Body of pancreas (tissue), 4 donors: ENCODE measurements at regions not wholly inside any gene's neighbourhood (a gene's known extent, or its start where the extent isn't known, plus 50 kb on each side); places are given as distances from the start of the nearest gene placed in this dataset.

ENCODE experiments used
- ATAC-seq: fragments of 150-250 bp; one replicate; pipeline ENCODE4 v1.9.1; 2016
- DNase-seq, 4 donors: peaks; one replicate each; pipeline ENCODE4 v3.0.0-alpha.2; 2019
- H3K27ac ChIP-seq, 4 donors: fragments of 200-600 bp; sonication (generic); 1 replicate in 3 of 4; 2 replicates in 1 of 4; pipeline versions ENCODE4 v1.5.1 to v1.6.1; 2016 to 2019; ENCODE audit warnings: mild to moderate bottlenecking in 1 of 4, mixed read lengths in 1 of 4, moderate library complexity in 1 of 4
- H3K27me3 ChIP-seq, 2 donors: fragments of 200-600 bp; sonication (generic); one replicate each; pipeline ENCODE4 v1.6.0; 2016; ENCODE audit warnings: mild to moderate bottlenecking in 1 of 2
- H3K36me3 ChIP-seq, 2 donors: fragments of 200-600 bp; sonication (generic); replicated peaks in 1 of 2; 2 replicates each; pipeline ENCODE4 v1.5.1; 2016; ENCODE audit warnings: low read depth in 2 of 2; ENCODE audit not compliant: insufficient read depth in 1 of 2
- H3K4me1 ChIP-seq: fragments of 200-600 bp; sonication (generic); one replicate; pipeline ENCODE4 v1.6.0; 2016
- H3K4me3 ChIP-seq, 2 donors: fragments of 200-600 bp; sonication (generic); 1 replicate in 1 of 2; 2 replicates in 1 of 2; pipeline ENCODE4 v1.5.1; 2016 to 2019
- H3K9me3 ChIP-seq, 3 donors: fragments of 200-600 bp; sonication (generic); 1 replicate in 2 of 3; 2 replicates in 1 of 3; pipeline ENCODE4 v1.5.1; 2016
- CTCF ChIP-seq, 7 experiments: fragments of 450-650 bp in 4 of 7; fragments of 200-600 bp in 3 of 7; sonication (generic) in 3 of 7; IDR thresholded peaks; one replicate each; pipeline ENCODE4 v1.5.1; 2016 to 2019; ENCODE audit warnings: antibody characterized with exemption in 7 of 7
- POLR2A ChIP-seq, 3 donors: fragments of 450-650 bp; IDR thresholded peaks; one replicate each; pipeline ENCODE4 v1.6.1; 2016; ENCODE audit warnings: antibody characterized with exemption in 3 of 3, mild to moderate bottlenecking in 2 of 3
- WGBS, 2 donors: methylation state at CpG; one replicate each; pipeline ENCODE4 v1.1.5; 2017; 5-methylcytosine and 5-hydroxymethylcytosine counted together
- intact Hi-C: fragments of 100-400 bp; cut with DNase I; formaldehyde crosslinking; loops from one replicate; pipeline ENCODE4 v1.15.1; 2023

DNA sequence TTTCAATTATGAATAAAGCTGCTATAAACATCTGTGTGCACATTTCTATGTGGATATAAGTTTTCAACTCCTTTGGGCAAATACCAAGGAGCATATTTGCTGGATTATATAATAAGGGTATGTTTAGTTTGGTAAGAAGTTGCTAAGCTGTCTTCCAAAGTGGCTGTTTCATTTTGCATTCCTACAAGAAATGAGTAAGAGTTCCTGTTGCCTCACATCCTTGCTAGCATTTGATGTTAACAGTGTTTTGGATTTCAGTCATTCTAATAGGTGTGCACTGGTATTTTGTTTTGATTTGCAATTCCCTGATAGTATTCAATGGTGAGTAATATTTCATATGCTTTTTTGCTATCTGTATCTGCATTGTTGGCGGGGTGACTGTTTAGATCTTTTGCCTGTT, 120.7 kb upstream of the MDFIC2 start:
- H3K27me3 ChIP-seq: no peaks in the 10 kb centered on the region
- no peaks in the 10 kb centered on the region for H3K4me1 ChIP-seq
- no peak overlapping the region for H3K4me3 ChIP-seq
- H3K27ac ChIP-seq: no peak overlapping the region
- no peak for TF ChIP-seq POLR2A (IDR thresholded peaks at IDR 0.05)
- DNase-seq: no peak
- no peaks in the 10 kb centered on the region for H3K9me3 ChIP-seq
- no peak for ATAC-seq
- H3K36me3 ChIP-seq: no peaks in the 10 kb centered on the region
- 75 to 89% methylated on average over 1 of the region's 1 CpG for WGBS, 2 donors
- intact Hi-C loops: no loop called here

DNA sequence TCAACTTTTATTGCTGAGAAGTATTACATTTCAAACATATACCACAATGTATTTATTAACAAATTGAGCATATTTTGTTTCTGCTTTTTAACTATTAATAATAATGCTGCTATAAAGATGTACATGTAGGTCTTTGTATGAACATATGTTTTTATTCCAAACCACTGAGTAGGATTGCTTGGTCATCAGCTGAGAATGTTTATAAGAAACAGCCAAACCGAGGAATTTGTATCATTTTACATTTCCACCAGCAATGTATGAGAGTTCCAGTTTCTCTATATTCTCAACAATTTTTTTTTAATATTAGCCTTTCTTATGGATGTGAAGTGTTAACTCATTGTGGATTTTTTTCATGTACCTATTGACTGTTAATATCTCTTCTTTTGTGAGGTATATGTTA, 119.5 kb upstream of the MDFIC2 start:
- DNase-seq (no peak), ATAC-seq (no peak)
- intact Hi-C loops: no loop called here
- Histone ChIP-seq H3K36me3 (no peaks in the 10 kb centered on the region), H3K27ac (no peak overlapping the region), H3K4me1 (no peaks in the 10 kb centered on the region), H3K27me3 (no peaks in the 10 kb centered on the region), H3K4me3 (no peak overlapping the region), H3K9me3 (no peaks in the 10 kb centered on the region)
- 81 to 93% methylated on average over 1 of the region's 1 CpG for WGBS, 2 donors
- TF ChIP-seq CTCF (IDR thresholded peaks at IDR 0.05) (no peak), POLR2A (IDR thresholded peaks at IDR 0.05) (no peak)

GRCh38 chr3:70426071-70426470, 113.6 kb upstream of the MDFIC2 start:
- H3K27me3 ChIP-seq: no peaks in the 10 kb centered on the region
- no peaks in the 10 kb centered on the region for H3K36me3 ChIP-seq
- H3K4me3 ChIP-seq: no peak overlapping the region
- no peaks in the 10 kb centered on the region for H3K9me3 ChIP-seq
- no peaks in the 10 kb centered on the region for H3K4me1 ChIP-seq
- intact Hi-C loops: no loop called here
- DNase-seq (no peak), ATAC-seq (no peak)
- TF ChIP-seq CTCF (IDR thresholded peaks at IDR 0.05) (no peak), POLR2A (IDR thresholded peaks at IDR 0.05) (no peak)
- H3K27ac ChIP-seq: no peak overlapping the region

DNA sequence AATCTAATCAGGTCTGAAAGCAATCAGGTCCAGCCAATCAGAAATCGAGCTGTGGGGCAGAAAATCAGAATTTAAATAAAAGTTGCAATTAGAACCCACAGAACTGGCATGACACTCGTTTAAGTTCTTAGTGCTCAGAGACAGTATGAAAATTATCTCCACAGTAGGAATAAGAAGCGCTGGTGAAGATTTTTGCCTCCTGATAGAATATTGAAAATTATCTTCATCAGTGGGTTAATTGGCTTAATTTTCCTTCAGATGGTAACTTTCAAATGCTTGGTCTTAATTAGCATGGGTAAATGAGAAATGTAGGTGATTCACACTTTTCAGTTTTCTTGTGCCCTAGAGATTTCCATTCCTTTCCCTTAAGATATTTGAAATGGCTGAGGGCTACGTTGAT, 109.1 kb upstream of the MDFIC2 start:
- intact Hi-C loops: no loop called here
- no peak for TF ChIP-seq POLR2A (IDR thresholded peaks at IDR 0.05)
- no peak for TF ChIP-seq CTCF (IDR thresholded peaks at IDR 0.05)
- DNase-seq (no peak), ATAC-seq (no peak)
- no peaks in the 10 kb centered on the region for H3K9me3 ChIP-seq
- no peaks in the 10 kb centered on the region for H3K4me1 ChIP-seq
- H3K4me3 ChIP-seq: no peak overlapping the region
- no peaks in the 10 kb centered on the region for H3K36me3 ChIP-seq
- no peaks in the 10 kb centered on the region for H3K27me3 ChIP-seq
- WGBS, 2 donors: 46 to 65% methylated on average over 4 of the region's 4 CpGs
- no peak overlapping the region for H3K27ac ChIP-seq

GRCh38 chr3:70409018-70409417, 96.6 kb upstream of the MDFIC2 start:
- no peak for DNase-seq
- 61 to 63% methylated on average over 2 of the region's 2 CpGs for WGBS, 2 donors
- Histone ChIP-seq H3K27me3 (no peaks in the 10 kb centered on the region), H3K4me3 (no peak overlapping the region), H3K9me3 (no peaks in the 10 kb centered on the region), H3K27ac (no peak overlapping the region), H3K4me1 (no peaks in the 10 kb centered on the region), H3K36me3 (no peaks in the 10 kb centered on the region)
- intact Hi-C loops: no loop called here
- no peak for ATAC-seq
- TF ChIP-seq POLR2A (IDR thresholded peaks at IDR 0.05) (no peak), CTCF (IDR thresholded peaks at IDR 0.05) (no peak)
